NCI-H1105 treated with DMSO at 0.1 percent for 48 hours (cell line): ENCODE measurements at regions not wholly inside any gene's neighbourhood (a gene's known extent, or its start where the extent isn't known, plus 50 kb on each side); places are given as distances from the start of the nearest gene placed in this dataset.

Source experiments
- DNase-seq: peaks from one replicate; lab custom pipeline; 2025; lab: John Stamatoyannopoulos, UW

GRCh38 chr17:36661047-36661666 is 59.8 kb downstream of the MRM1 start:
- no peak for DNase-seq

DNA sequence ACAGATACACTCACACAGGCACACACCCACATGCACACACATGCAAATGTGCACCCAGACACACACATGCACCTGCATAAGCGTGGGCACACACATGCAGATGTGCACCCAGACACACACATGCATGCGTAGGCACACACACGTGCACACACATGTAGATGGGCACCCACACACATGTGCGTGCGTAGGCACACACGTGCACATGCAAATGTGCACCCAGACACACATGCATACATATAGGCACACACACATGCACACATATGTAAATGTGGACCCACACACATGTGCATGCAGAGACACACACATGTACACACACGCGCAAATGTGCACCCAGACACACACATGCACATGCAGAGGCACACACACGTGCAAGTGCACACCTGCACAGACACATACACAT is 60.3 kb downstream of the MRM1 start:
- no peak for DNase-seq

GRCh38 chr17:36665417-36665816 is 64.0 kb downstream of the MRM1 start:
- no peak for DNase-seq

GRCh38 chr17:36667922-36668321 is 66.5 kb downstream of the MRM1 start:
- DNase-seq, result no peak

- no peak for DNase-seq
These were observed 67.4 kb downstream of the MRM1 start for GRCh38 chr17:36668824-36669223.

GRCh38 chr17:36671144-36671543 is 69.8 kb downstream of the MRM1 start:
- DNase-seq, result no peak

GRCh38 chr17:36672403-36672918 is 71.1 kb downstream of the MRM1 start:
- no peak for DNase-seq

DNA sequence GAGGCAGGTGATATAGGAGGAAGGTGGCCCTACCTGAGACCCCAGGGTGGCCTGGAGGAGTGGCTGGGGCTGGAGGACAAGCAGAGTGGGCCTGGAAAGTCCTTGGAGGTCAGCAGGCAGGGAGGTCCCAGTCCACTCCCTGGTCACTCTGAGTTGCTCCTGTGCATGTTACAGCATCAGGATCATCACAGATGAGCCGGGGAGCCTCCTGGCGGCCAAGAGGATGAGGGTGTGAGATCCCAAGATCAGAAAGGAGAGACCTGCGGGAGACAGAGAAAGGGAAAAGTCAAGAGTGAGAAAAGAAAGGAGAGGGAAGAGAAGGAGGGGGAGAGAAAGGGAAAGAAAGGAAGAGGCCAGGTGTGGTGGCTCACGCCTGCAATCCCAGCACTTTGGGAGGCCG is 71.7 kb downstream of the MRM1 start:
- no peak for DNase-seq

GRCh38 chr17:36673637-36674277 is 72.4 kb downstream of the MRM1 start:
- no peak for DNase-seq

DNA sequence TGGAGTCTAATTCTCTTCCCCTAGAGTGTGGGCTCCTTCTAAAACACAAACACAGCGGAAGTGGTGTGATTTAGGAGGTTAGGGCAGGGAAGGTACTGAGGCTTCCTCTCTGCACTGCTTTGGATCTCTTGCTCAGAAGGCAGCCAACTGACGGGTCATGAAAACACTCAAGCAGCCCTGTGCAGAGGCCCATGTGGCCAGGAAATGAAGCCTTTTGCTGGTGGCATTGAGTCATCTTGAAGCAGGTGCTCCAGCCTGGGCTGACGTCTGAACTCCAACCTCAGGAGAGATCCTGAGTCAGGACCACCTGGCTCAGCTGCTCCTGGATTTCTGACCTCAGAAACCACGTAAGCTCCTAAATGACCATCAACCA is 72.9 kb downstream of the MRM1 start:
- no peak for DNase-seq

GRCh38 chr17:36675250-36675649 is 73.9 kb downstream of the MRM1 start:
- no peak for DNase-seq

DNA sequence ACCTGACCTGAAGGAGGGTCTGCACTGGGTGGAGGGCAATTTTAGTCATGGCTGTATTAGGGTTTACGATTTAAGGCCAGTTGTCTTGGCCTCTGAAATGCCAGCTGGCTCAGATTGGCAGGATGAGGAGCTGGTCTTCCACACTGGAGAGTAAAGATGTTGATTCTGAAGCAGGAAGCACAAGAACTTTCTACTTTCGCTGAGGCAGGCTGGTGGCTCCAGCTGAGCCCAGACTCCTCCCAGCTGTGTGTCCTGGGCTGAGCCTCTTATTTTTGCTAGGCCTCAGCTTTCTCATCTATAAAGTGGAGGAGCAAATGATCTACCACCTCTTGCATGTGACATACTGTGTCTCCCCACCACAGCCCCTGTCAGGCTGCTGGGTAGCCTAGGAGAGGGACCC is 74.4 kb downstream of the MRM1 start:
- DNase-seq, result no peak

- no peak for DNase-seq
These were observed 78.6 kb downstream of the MRM1 start for GRCh38 chr17:36679815-36680467.

GRCh38 chr17:36680701-36681202 is 79.4 kb downstream of the MRM1 start:
- no peak for DNase-seq

GRCh38 chr17:36682773-36683172 is 81.4 kb downstream of the MRM1 start:
- DNase-seq, result no peak

- DNase-seq, result no peak
These were observed 82.0 kb downstream of the MRM1 start for GRCh38 chr17:36683387-36683786.

- DNase-seq, result no peak
These were observed 82.8 kb downstream of the MRM1 start for GRCh38 chr17:36684134-36684533.

- DNase-seq, result no peak
These were observed 84.8 kb downstream of the MRM1 start for GRCh38 chr17:36686123-36686669.

- no peak for DNase-seq
These were observed 86.4 kb downstream of the MRM1 start for GRCh38 chr17:36687736-36688135.

DNA sequence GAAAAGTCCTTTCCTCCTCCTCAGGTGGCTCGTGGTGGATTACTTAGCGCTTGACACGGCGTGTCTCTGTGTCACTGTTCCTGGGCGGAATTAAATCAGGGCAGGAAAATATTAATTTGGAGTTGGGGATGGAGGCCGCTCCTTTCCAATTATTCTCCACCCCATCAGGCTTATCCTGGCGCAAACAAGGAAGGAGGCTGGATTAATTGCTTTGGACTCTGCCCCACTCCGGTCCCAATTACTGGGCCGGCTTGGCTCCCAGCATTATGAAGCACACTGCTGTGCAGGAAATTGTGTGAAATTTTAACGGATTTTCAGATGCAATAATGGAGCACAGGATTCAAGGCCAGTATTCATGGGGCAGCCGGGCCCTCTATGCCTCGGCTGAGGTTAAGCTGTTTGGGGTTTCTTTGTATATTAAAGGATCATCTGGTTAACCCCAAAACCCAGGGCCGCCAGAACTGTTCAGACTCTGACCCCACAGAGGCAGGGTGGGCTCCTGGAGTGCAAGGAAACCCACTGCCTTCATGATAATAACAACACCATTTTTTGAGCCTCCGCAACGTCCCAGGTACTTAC is 87.8 kb downstream of the MRM1 start:
- DNase-seq, result no peak

DNA sequence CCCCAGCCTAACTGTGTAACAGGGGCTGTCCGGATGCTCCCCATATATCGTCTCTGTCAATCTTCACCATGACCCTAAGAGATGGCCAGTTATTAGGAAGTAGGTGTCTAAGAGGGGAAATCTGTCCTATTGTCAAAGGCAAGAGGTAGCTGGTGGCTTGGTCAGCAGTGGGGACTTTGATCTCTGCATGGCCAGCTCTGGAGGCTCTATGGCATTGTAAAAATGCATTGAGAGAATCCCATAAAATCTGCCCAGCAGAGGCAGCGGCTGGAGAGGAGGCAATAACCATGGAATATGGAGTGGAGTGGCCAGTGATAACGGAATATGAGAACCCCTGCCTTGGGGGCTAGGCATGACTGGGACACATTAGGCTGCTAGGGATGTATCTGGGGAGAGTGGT is 88.8 kb downstream of the MRM1 start:
- no peak for DNase-seq

DNA sequence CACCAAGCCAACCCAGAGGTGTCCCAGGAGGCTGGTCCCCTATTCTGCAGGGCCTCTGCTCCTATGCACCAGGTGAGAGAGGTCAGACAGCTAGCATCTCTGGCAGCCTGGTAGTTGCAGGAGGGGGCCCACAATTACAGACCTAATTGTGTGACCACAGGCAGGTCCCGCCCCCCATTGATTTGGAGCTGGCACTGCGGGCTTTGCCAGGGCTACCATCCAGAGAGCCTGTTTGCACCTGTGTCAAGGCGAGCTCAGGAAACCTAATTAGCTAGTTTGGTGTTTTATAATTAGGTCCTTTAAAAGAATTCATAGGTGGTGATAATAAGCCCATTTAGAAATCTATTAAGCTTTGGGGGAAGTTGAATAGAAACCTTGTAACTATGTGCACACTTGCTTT is 90.2 kb downstream of the MRM1 start:
- DNase-seq, result peak; percentile 63

DNA sequence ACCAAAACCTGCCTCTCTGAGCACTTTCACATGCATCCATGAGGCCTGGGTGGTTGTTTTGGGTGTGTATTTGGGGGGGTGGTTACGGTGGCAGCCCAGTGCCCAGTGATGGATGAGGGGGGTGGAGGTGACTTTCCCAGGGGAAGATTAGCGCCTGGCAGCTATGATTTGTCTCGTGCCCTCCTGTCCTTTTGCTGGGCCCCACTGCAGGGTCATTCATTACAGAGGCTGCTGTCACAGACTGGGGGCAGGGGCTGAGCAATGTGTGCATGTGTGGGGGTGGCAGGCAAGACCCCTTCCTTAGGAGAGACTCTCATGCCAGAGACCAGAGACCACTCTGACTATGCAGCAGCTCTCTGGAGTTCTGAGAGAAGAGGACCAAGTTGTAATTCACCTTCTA is 93.7 kb downstream of the MRM1 start:
- no peak for DNase-seq
